HG02870 (cell line): ENCODE measurements at regions not wholly inside any gene's neighbourhood (a gene's known extent, or its start where the extent isn't known, plus 50 kb on each side); places are given as distances from the start of the nearest gene placed in this dataset.

Experiments used
- ATAC-seq: cut with Tn5 transposase; IDR thresholded peaks from one replicate; pipeline ENCODE4 v1.9.1; 2021; ENCODE audit warnings: mild to moderate bottlenecking, moderate library complexity; ENCODE audit not compliant: unreplicated experiment

DNA sequence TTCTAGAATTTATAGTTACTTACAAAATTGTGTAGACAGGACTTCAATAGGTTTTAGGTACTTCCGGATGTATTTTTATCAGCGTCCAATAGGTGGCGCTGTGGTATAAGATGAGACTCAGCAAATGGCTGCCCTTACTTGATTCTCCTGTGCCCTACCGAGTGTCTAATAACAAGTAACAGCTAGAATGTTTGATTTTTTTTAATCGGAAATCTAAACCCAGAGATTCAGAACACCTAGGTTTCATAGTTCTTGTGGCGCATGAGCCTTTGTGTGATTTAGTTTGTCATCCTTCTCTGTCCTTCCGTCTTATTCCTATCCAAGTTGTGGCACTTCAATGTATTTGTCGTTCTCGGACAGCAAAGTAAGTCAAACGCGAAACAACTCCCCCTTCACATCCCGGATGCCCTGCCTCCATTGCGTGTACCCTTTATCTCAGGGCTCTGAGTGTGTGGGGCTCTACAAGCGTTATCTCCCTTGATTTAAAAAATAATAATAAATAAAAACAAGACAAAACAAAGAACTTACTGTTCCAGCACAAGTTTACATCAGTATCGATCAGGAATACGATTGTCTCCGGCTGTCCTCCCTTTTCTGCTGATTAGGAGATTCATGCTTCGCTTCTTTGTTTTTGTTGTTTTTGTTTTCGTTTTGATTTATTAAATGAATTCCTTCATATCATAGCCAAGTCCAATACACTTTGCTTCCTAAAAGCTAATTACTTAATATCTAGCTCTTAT lies 50.7 kb upstream of the SLC30A5 start:
- peak; percentile 94 for ATAC-seq

- no peak for ATAC-seq
Measured at GRCh38 chr5:69043655-69043996, 50.2 kb upstream of the SLC30A5 start.
